HG03571 (cell line): ENCODE measurements at regions not wholly inside any gene's neighbourhood (a gene's known extent, or its start where the extent isn't known, plus 50 kb on each side); places are given as distances from the start of the nearest gene placed in this dataset.

Experiments
- ATAC-seq: cut with Tn5 transposase; IDR thresholded peaks from one replicate; pipeline ENCODE4 v1.9.1; 2021; ENCODE audit not compliant: unreplicated experiment

GRCh38 chr20:22003680-22004079, 298.2 kb downstream of the PAX1 start:
- no peak for ATAC-seq

- ATAC-seq = no peak
These were observed 296.4 kb downstream of the PAX1 start for GRCh38 chr20:22001886-22002285.

- ATAC-seq = no peak
These were observed 290.0 kb downstream of the PAX1 start for GRCh38 chr20:21995461-21995860.

- ATAC-seq = no peak
These were observed 288.7 kb downstream of the PAX1 start for GRCh38 chr20:21994203-21994602.

GRCh38 chr20:21982559-21982958, 277.1 kb downstream of the PAX1 start:
- no peak for ATAC-seq

- ATAC-seq = no peak
These were observed 276.3 kb downstream of the PAX1 start for GRCh38 chr20:21981597-21982344.

- ATAC-seq = no peak
These were observed 275.7 kb downstream of the PAX1 start for GRCh38 chr20:21981179-21981578.

- no peak for ATAC-seq
These were observed 266.0 kb downstream of the PAX1 start for GRCh38 chr20:21971436-21971835.

- no peak for ATAC-seq
These were observed 263.0 kb downstream of the PAX1 start for GRCh38 chr20:21968486-21968885.

GRCh38 chr20:21967481-21967880, 262.0 kb downstream of the PAX1 start:
- no peak for ATAC-seq

GRCh38 chr20:21956591-21956990, 251.1 kb downstream of the PAX1 start:
- no peak for ATAC-seq

GRCh38 chr20:21947406-21947805, 241.9 kb downstream of the PAX1 start:
- ATAC-seq = no peak

GRCh38 chr20:21944227-21944626, 238.8 kb downstream of the PAX1 start:
- no peak for ATAC-seq

GRCh38 chr20:21941941-21942805, 236.7 kb downstream of the PAX1 start:
- no peak for ATAC-seq

- no peak for ATAC-seq
These were observed 231.4 kb downstream of the PAX1 start for GRCh38 chr20:21936720-21937380.

GRCh38 chr20:21936261-21936660, 230.8 kb downstream of the PAX1 start:
- ATAC-seq = no peak

GRCh38 chr20:21933526-21933925, 228.1 kb downstream of the PAX1 start:
- no peak for ATAC-seq

- ATAC-seq = no peak
These were observed 215.8 kb downstream of the PAX1 start for GRCh38 chr20:21921251-21921650.

- ATAC-seq = no peak
These were observed 214.7 kb downstream of the PAX1 start for GRCh38 chr20:21920211-21920610.

- no peak for ATAC-seq
These were observed 212.9 kb downstream of the PAX1 start for GRCh38 chr20:21918398-21918797.

GRCh38 chr20:21902391-21902790, 196.9 kb downstream of the PAX1 start:
- no peak for ATAC-seq
